PC-9 (cell line): ENCODE measurements at regions not wholly inside any gene's neighbourhood (a gene's known extent, or its start where the extent isn't known, plus 50 kb on each side); places are given as distances from the start of the nearest gene placed in this dataset.

Experiments
- BruUV-seq: library from RNA; stranded (reverse); fragments of 400-500 nt; replicated peaks from 2 replicates; lab custom pipeline; 2021; lab: Mats Ljungman, UMichigan
- CTCF ChIA-PET: fragments of 300-600 bp; sonication (Branson Sonifier 250); formaldehyde crosslinking; loops from one replicate; lab custom pipeline; 2022; ENCODE audit warnings: antibody characterized with exemption; lab: Charles Lee
- POLR2A ChIA-PET: fragments of 300-600 bp; sonication (Branson Sonifier 250); formaldehyde crosslinking; loops from one replicate; lab custom pipeline; 2022; ENCODE audit warnings: antibody characterized with exemption; ENCODE audit not compliant: unreplicated experiment; lab: Charles Lee
- DNase-seq, 2 experiments: peaks; one replicate each; pipeline versions ENCODE4 v3.0.0 to v3.0.0-alpha.2; 2015 to 2022; ENCODE audit warnings: mixed read lengths in 1 of 2
- H2AFZ ChIP-seq: fragments of 200-600 bp; sonication (generic); 2 replicates; pipeline ENCODE4 v1.8.1; 2017; ENCODE audit warnings: antibody characterized with exemption
- H3F3A ChIP-seq: fragments of 200-600 bp; sonication (generic); 2 replicates; pipeline ENCODE4 v1.8.1; 2017; ENCODE audit warnings: antibody characterized with exemption, mild to moderate bottlenecking, low read depth; ENCODE audit not compliant: insufficient read depth
- H3K27ac ChIP-seq: fragments of 200-600 bp; sonication (generic); 2 replicates; pipeline ENCODE4 v1.6.1; 2016; ENCODE audit warnings: mixed run types
- H3K27me3 ChIP-seq: fragments of 200-600 bp; sonication (generic); 2 replicates; pipeline ENCODE4 v1.6.1; 2016; ENCODE audit warnings: low read depth, mixed run types; ENCODE audit not compliant: insufficient read depth
- H3K36me3 ChIP-seq: fragments of 200-600 bp; sonication (generic); 2 replicates; pipeline ENCODE4 v1.6.1; 2016; ENCODE audit warnings: low read depth, mixed run types
- H3K4me1 ChIP-seq: fragments of 200-600 bp; sonication (generic); replicated peaks from 2 replicates; pipeline ENCODE4 v1.6.1; 2016; ENCODE audit warnings: mixed run types; ENCODE audit not compliant: insufficient read depth
- H3K4me2 ChIP-seq: fragments of 200-600 bp; sonication (generic); 2 replicates; pipeline ENCODE4 v1.6.1; 2017; ENCODE audit warnings: mixed run types
- H3K4me3 ChIP-seq: fragments of 200-600 bp; sonication (generic); 2 replicates; pipeline ENCODE4 v1.6.1; 2016; ENCODE audit warnings: mixed run types
- H3K79me2 ChIP-seq: fragments of 200-600 bp; sonication (generic); 2 replicates; pipeline ENCODE4 v1.6.1; 2017; ENCODE audit warnings: low read depth, mixed run types
- H3K9me2 ChIP-seq: fragments of 200-600 bp; sonication (generic); 2 replicates; pipeline ENCODE4 v1.8.1; 2017; ENCODE audit warnings: mild to moderate bottlenecking; ENCODE audit not compliant: insufficient read depth
- H3K9me3 ChIP-seq: fragments of 200-600 bp; sonication (generic); 2 replicates; pipeline ENCODE4 v1.8.1; 2016; ENCODE audit warnings: low read depth; ENCODE audit not compliant: insufficient read depth
- H4K20me1 ChIP-seq: fragments of 200-600 bp; sonication (generic); 2 replicates; pipeline ENCODE4 v1.8.1; 2017; ENCODE audit not compliant: insufficient read depth
- EZH2 ChIP-seq: fragments of 200-600 bp; sonication (generic); IDR thresholded peaks from 2 replicates; pipeline ENCODE4 v1.8.0; 2017; ENCODE audit warnings: antibody characterized with exemption, low read depth
- intact Hi-C: fragments of 100-400 bp; cut with micrococcal nuclease; formaldehyde crosslinking; loops from one replicate; pipeline ENCODE4 v1.10.0; 2022; ENCODE audit not compliant: unreplicated experiment
- TF ChIP-seq, protein P1 (sequence below): fragments of 200-600 bp; sonication (generic); conservative IDR thresholded peaks from 2 replicates; pipeline ENCODE4 v1.6.1; 2017; ENCODE audit warnings: mixed run types, antibody characterized with exemption, mild to moderate bottlenecking, moderate library complexity

GRCh38 chr2:64226611-64227010 lies 82.4 kb upstream of the PELI1 start:
- Histone ChIP-seq H3K79me2 (no peaks in the 10 kb centered on the region), H3K27me3 (no peaks in the 10 kb centered on the region), H3K36me3 (no peaks in the 10 kb centered on the region), H3K4me3 (no peak overlapping the region), H3K27ac (no peak overlapping the region), H2AFZ (no peak overlapping the region), H3K9me3 (no peaks in the 10 kb centered on the region; the same call in 1 of the 2 replicates), H3K9me2 (no peaks in the 10 kb centered on the region), H3K4me2 (no peak overlapping the region), H4K20me1 (no peaks in the 10 kb centered on the region), H3K4me1 (no peaks in the 10 kb centered on the region; the same call in 1 of the 2 replicates), H3F3A (peaks cover 3% of the 10 kb centered on the region; the same call in 1 of the 2 replicates)
- intact Hi-C loops, result loop anchor here (5.0 to 10.0 kb wide), 2 partner anchors 36 to 88 kb away; no protein-coding TSS in a partner anchor
- peak in 1 of 2 experiments; percentile 13 for DNase-seq
- BruUV-seq, result no TSS peak
- ChIA-PET CTCF (no interaction called here), POLR2A (no interaction called here)
- no peak for TF ChIP-seq EZH2
- TF ChIP-seq, protein P1, sequence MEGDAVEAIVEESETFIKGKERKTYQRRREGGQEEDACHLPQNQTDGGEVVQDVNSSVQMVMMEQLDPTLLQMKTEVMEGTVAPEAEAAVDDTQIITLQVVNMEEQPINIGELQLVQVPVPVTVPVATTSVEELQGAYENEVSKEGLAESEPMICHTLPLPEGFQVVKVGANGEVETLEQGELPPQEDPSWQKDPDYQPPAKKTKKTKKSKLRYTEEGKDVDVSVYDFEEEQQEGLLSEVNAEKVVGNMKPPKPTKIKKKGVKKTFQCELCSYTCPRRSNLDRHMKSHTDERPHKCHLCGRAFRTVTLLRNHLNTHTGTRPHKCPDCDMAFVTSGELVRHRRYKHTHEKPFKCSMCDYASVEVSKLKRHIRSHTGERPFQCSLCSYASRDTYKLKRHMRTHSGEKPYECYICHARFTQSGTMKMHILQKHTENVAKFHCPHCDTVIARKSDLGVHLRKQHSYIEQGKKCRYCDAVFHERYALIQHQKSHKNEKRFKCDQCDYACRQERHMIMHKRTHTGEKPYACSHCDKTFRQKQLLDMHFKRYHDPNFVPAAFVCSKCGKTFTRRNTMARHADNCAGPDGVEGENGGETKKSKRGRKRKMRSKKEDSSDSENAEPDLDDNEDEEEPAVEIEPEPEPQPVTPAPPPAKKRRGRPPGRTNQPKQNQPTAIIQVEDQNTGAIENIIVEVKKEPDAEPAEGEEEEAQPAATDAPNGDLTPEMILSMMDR, result no peak

GRCh38 chr2:64227603-64228125 lies 83.4 kb upstream of the PELI1 start:
- H2AFZ ChIP-seq, result peak overlapping the region; percentile 55; the same call in 1 of the 2 replicates
- no peaks in the 10 kb centered on the region for H3K36me3 ChIP-seq
- ChIA-PET POLR2A (interaction anchor here (0.5 to 0.6 kb wide), 3 partner anchors 164 to 386 kb away, joined by 4 to 5 read pairs (median 5); partner anchors contain the start of gene UGP2), CTCF (interaction anchor here (1.1 kb wide), 1 partner anchor 104 kb away, joined by 4 read pairs; no protein-coding TSS in a partner anchor)
- TF ChIP-seq EZH2, result no peak
- TF ChIP-seq, protein P1, result no peak
- peak overlapping the region; percentile 50; the same call in 1 of the 2 replicates for H3K4me3 ChIP-seq
- no peaks in the 10 kb centered on the region for H3K9me2 ChIP-seq
- peak overlapping the region; percentile 75 for H3K4me2 ChIP-seq
- intact Hi-C loops, result loop anchor here (5.0 to 10.0 kb wide), 2 partner anchors 35 to 87 kb away; no protein-coding TSS in a partner anchor
- H3K4me1 ChIP-seq, result no peaks in the 10 kb centered on the region; the same call in 1 of the 2 replicates
- H3K27ac ChIP-seq, result no peak overlapping the region
- H3K9me3 ChIP-seq, result no peaks in the 10 kb centered on the region; the same call in 1 of the 2 replicates
- no peak for DNase-seq
- peaks cover under 1% of the 10 kb centered on the region; the same call in 1 of the 2 replicates for H3F3A ChIP-seq
- no peaks in the 10 kb centered on the region for H3K79me2 ChIP-seq
- no peaks in the 10 kb centered on the region for H4K20me1 ChIP-seq
- no TSS peak for BruUV-seq
- no peaks in the 10 kb centered on the region for H3K27me3 ChIP-seq

- intact Hi-C loops, result loop anchor here (5.0 to 10.0 kb wide), 2 partner anchors 34 to 87 kb away; no protein-coding TSS in a partner anchor
- Histone ChIP-seq H3K36me3 (no peaks in the 10 kb centered on the region), H3K4me3 (peak overlapping the region; percentile 50; the same call in 1 of the 2 replicates), H2AFZ (peak overlapping the region; percentile 55; the same call in 1 of the 2 replicates), H3K27me3 (no peaks in the 10 kb centered on the region), H3K4me2 (peak overlapping the region; percentile 75), H3K79me2 (no peaks in the 10 kb centered on the region), H3K9me2 (no peaks in the 10 kb centered on the region), H3K9me3 (no peaks in the 10 kb centered on the region; the same call in 1 of the 2 replicates), H3K27ac (no peak overlapping the region), H4K20me1 (no peaks in the 10 kb centered on the region), H3F3A (no peaks in the 10 kb centered on the region), H3K4me1 (no peaks in the 10 kb centered on the region)
- POLR2A ChIA-PET, result interaction anchor here (0.5 to 0.6 kb wide), 3 partner anchors 163 to 387 kb away, joined by 4 to 5 read pairs (median 5); partner anchors contain the start of gene UGP2
- DNase-seq, result peak; percentile 55 to 58
- TF ChIP-seq EZH2, result no peak
- TF ChIP-seq, protein P1, result no peak
- CTCF ChIA-PET, result interaction anchor here (1.1 kb wide), 1 partner anchor 103 kb away, joined by 4 read pairs; no protein-coding TSS in a partner anchor
- no TSS peak for BruUV-seq
Observed at GRCh38 chr2:64228126-64228678, 84.0 kb upstream of the PELI1 start.
